ENCODE measurements at regions not wholly inside any gene's neighbourhood (a gene's known extent, or its start where the extent isn't known, plus 50 kb on each side); places are given as distances from the start of the nearest gene placed in this dataset.

DNA sequence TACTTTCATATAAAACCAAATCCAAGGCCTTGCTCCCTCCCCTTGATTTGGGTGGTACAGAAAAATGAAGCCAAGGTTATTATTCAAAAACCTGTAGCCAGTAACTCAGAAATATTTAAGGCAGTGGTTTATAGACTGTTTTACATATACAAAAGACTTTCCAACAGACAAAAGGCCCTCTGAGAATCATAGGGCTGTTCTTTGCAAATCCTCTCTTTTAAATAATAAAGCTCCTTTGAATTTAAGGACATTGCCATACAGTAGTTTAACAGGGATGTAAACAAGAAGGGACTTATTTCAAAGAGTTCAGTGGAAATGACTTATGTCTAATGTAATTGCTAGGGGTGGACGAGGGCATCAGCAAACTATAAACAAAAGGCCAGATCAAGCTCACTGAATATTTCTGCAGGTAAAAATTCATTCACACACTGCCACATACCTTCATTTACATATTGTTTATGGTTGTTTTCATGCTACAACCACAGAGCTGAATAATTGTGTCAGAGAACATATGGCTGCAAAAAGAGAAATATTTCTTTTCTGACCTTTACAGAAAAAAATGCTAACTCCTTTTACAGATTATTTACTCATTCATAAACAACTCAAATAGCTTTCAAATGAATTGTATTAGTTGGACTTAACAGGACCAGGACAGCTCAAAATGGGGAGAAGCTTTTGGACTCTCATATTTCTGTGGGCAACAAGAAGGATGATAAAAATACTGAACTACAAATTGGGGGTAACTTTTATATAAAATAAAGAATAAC lies 665.6 kb downstream of the SLITRK1 start:
- DNase-seq (ENCODE audit: low spot score), result no peak

DNA sequence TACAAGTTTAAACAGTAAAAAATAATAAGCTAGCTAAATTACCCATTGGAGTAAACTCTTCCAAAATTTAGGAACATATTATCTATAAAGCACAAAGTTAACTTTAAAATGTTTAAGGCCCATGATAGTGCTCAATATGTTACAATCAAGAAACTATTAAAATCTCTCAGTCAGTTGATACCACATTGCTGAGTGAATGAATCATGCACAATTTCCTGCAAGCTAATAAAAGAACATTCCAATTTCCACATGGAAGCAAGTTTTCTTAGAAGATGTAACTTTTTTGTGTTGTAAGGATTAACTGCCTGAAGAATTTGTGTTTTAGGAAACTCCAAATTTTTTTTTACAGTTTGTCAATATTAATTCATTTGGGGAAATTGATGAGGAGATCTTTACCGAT lies 666.6 kb downstream of the SLITRK1 start:
- no peak for DNase-seq (ENCODE audit: low spot score)

DNA sequence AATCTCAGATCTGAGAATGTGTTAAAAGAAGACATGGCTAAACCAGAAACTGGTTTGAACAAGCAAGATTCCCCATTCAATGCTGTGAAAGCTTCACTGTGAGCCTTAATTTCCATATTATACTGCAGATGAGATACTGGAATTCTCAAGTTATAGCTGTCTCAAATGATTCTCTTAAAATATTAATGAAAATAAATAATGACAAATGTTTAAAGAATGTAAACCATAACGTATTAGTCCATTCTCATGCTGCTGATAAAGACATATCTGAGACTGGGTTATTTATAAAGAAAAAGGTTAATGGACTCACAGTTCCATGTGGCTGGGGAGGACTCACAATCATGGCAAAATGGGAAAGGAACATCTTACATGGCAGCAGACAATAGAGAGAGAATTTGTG lies 667.8 kb downstream of the SLITRK1 start:
- no peak for DNase-seq (ENCODE audit: low spot score)

DNA sequence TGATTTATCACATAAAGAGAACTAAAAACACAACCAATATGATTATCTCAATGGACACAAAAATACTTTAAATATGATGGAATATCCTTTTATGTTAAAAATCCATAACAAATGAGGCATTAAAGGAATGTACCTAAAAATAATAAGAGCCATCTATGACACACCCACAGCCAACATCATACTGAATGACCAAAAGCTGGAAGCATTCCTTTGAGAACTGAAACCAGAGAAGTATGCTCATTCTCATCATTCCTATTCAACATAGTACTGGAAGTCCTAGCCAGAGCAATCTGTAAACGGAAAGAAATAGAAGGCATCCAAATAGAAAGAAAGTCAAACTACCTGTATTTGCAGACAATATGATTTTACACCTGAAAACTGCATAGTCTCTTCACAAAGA lies 671.0 kb downstream of the SLITRK1 start:
- no peak for DNase-seq (ENCODE audit: low spot score)

DNA sequence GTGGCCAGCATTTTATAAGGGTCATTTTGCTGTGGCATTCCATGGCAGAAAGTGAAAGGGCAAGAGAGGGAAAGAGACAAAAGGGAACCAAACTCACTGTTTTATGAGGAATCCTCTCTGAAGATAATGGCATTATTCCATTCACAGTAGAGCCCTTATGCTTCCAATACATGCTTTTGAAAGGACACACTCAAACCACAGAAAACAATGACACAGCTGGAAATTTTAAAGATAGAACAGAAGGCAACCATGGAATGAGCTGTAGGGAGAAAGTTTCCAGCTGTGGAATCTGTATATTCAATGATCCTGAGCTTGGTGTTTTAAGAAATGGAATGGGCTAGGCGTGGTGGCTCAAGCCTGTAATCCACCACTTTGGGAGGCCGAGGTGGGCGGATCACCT lies 677.4 kb downstream of the SLITRK1 start:
- no peak for DNase-seq (ENCODE audit: low spot score)

DNA sequence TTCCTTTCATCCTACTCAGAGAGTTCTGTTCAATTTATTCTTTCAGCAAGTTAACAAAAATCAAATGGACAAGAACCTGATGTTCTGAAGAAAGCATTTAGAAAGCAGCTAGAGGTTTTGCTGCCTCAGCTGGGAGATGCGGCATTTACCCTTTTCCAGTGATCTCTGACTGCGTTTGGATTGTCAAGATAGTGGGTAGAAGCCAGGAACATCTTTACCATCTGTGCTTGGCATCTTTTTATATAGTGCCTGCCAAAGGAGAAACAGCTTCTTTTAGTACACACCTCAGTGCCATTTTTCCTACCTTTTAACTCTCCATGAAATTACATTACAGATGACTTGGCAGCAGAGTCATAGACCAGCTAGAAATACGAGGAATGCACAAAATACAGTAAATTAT lies 680.8 kb downstream of the SLITRK1 start:
- no peak for DNase-seq (ENCODE audit: low spot score)

DNA sequence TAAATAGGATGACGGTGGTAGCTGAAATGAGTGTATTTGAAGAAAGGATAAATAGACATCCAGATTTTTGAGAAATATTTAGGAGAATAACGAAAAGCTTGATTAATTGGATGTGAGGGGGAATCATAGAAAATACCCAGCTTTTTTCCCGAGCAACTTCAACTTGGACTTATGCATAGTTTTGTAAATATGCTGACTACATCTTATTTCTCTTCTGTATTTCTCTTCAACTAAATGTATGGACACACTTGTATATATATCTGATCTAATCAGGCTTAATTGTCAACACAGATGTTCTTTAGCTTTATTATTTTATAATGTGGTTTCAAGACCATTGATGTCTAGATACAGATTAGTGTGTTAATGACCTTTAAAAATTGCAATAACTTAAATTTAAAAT lies 685.0 kb downstream of the SLITRK1 start:
- no peak for DNase-seq (ENCODE audit: low spot score)

DNA sequence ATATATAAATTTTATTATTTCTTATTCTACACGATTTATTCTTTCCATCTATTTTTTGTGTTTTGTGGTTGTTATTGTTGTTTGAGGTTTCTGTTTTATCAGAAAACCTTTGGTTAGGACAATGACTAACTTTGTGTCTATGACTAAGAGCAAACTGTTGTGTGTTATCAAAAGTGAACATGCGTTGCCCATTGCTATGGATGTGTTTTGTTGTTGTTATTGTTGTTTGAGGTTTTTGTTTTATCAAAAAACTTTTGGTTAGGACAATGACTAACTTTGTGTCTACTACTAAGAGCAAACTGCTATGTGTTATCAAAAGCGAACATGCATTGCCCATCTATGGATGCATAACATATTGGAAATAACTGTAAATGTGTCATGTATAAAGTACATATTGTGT lies 692.3 kb downstream of the SLITRK1 start:
- no peak for DNase-seq (ENCODE audit: low spot score)

DNA sequence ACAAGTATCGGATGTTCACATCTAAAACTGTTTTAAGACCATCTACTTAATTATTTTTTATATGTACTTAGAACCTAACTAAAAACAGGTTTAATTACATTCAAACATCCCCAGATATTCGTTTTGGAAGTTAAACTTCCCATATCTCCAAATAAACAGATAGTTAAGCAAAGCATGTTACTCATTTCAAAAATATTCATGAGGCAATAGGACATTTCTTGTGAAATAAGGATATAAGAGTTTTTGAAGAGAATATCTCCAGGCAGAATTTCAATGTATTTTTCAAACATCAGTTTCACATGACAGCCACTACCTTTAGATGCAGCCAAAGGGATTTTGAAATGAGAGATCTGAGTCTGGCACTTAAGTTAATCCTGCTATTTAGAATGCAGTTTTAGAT lies 697.5 kb downstream of the SLITRK1 start:
- DNase-seq (ENCODE audit: low spot score), result no peak

DNA sequence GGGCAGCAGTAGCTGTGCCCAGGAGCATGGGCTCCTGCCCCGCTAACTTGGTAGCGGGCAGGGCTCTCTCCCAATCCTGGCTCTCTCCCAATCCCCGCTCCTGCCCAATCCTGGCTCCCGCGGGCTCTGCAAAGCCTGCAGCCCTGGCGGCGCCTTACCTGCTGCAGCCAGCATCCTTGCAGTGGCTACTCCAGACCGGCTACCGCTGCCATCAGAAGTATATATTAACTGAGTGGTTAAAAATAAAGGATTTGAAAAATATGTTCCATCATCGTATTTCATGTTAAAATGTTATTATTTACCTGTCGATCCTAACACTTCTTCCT lies 698.2 kb downstream of the SLITRK1 start:
- DNase-seq (ENCODE audit: low spot score), result no peak

DNA sequence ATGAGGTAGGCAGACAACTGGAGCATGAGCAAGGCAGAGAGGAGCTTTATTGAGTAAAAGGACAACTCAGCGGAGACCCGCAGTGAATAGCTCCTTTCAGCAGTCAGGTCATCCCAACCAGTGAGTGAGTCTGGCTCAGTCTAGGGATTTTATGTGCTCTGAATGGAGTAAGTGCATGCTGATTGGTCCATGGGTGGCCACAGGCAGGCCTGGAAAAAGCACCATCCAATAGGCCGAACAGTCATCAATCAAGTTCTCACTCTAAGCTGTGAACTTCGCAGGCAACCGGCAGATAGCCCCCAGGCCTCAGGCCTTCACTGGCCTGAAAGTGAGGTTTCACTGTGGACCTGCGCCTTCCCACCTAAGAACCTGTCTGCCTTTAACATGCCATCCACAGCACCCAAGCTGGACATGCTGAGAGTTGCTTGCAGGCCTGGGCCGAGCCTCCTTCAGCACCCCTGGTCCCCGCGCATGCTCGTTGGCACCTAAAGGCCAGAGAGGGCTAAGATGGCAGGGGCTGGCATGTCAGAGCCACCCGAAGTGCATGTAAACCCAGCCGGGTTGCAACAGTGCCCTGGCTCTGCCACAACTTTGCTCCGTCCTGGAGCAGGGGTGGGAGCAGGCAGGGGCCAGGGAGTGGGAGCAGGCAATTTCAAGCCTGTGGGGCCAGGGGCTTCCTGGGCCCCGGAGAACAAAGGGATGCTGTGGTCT lies 698.7 kb downstream of the SLITRK1 start:
- DNase-seq (ENCODE audit: low spot score), result no peak

DNA sequence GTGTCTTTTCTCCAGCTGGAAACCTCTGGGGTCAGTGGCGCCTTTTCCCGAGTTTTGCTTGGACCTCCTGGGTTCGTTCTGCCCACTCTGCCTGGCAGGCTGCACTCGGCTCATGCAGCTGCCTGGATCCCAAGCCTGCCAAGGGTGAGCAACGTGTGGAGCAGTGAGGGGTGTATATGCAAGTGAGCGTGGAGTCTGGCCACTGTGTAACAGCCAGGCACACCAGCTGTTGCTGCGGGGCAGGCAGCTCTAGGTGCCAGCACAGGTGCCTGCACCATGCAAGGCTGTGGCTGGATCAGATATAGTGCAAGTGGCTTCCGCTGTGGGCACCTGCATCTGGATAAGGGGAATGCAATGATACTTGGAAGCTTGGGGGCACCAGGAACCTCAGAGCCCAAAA lies 699.4 kb downstream of the SLITRK1 start:
- no peak for DNase-seq (ENCODE audit: low spot score)

DNA sequence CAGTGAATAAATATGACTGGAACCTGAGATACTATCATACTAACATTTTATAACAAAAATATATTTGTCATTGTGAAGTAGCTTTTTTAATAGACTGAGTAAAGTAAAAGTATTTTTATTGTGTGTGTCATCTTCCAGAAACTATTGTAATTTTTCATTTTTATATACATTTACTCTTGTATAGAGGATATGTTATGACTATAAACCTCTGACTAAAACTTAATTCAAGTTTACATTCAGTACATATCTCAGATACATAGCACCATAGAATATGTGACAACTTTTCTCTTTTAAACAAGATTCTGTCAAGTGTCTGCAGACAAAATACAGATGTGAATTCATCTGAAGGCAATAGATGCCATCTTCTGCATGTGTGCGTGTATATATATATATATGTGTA lies 704.3 kb downstream of the SLITRK1 start:
- no peak for DNase-seq (ENCODE audit: low spot score)

DNA sequence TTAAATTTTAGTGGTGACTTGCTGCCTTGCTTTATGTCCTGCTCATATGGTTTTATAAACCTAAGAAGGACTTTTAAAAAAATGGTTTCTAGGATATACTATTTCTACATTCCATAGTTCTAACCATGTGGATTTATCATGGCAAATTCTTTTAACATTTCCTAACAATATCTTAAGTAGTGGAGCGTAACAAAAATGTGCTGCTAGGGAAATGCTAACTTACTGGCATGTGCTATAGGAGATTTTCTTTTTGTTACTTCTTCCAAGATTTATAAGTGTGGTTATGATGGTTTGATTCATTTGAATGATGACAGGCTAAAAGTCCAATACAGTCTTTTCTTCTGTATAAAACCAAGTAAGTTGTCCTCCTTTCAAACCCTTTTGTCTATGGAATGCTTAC lies 713.7 kb downstream of the SLITRK1 start:
- DNase-seq (ENCODE audit: low spot score), result no peak

DNA sequence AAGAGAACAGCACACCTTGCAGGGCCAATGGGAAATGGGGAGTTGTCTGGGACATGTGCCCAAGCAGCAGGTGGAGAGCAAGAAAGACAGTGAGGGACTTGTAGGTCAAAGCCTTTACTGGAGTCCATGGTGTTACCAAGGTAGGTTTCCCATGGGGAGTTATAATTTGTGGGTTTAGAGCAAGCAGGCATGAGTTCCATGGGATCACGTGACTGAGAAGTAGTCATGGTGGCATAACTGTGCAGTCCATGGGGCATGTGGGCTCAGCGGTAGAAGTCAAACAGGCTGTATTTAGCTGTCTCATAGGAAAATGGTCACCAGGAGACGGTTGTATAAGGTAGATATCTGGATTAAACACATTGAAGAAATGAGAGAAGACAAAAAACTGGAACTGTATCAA lies 715.1 kb downstream of the SLITRK1 start:
- no peak for DNase-seq (ENCODE audit: low spot score)

DNA sequence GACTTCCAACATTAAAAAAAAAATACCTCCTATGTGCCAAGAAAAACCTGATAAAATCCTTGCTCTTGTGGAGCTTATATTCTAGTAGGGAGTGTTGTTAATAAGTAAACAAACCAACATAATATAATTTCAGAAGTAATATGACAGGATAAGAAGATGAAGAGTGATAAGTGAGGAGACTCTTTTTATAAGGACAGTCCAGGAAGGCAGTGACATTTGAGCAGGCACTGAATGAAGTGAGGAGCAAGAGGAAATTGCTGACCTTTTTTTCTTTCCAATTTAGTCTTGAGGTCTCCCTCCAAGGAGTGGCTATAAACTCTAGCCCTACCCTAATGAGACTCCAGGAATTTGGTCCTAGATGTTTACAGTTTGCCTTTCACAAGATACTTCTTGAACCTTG lies 715.7 kb downstream of the SLITRK1 start:
- DNase-seq (ENCODE audit: low spot score), result no peak

DNA sequence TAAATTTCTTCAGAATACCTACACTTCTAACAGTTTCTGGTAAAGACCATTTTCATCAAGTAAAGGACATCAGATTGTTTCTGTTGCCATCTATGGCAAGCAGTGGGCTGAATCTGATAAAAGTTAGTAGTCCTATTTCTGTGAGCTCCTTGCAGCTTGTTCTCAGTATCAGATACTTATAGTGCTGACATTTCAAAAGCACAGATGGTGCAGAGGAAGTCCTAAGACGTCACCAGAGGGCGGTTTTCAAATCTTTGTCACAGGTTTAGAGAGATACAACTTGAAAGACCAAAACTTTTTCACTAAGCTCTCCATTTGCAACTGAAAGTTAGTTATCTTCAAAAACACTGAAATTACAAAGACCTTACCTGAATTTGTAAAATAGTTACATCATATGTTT lies 719.8 kb downstream of the SLITRK1 start:
- no peak for DNase-seq (ENCODE audit: low spot score)

DNA sequence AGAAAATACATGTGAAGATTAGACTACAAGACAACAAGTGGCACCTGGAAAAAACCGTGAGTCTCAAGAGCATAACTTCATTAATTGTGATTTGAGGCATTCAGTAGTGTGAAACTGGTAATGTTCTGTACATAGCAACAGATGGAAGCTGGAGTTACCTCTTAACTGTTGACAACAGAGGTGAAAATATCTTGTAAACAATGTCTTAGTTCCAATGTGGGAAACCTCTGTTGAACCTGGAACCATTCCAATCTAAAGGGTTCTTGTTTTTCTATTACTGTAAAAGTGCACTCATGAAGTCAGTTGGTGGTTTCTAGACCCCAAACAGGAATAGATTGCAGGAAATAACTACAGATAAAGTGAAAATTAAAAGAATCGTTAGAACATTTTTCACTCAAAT lies 728.4 kb downstream of the SLITRK1 start:
- no peak for DNase-seq (ENCODE audit: low spot score)

DNA sequence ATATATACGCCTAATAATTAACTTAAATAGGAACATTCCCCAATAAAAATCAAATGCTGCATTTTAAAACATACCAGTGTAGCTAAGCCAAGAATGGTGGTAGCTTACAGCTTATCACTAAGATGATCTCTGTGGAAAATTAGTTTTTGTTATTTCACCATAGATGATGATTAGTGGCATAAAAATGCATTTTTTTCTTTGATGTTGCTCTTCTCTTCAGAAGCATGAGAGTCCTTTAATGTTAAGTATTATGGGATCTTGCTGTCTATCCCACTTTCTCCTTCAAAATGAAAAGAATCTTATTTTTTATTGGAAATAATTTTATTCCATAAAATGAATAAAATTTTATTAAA lies 731.0 kb downstream of the SLITRK1 start:
- DNase-seq (ENCODE audit: low spot score), result no peak

DNA sequence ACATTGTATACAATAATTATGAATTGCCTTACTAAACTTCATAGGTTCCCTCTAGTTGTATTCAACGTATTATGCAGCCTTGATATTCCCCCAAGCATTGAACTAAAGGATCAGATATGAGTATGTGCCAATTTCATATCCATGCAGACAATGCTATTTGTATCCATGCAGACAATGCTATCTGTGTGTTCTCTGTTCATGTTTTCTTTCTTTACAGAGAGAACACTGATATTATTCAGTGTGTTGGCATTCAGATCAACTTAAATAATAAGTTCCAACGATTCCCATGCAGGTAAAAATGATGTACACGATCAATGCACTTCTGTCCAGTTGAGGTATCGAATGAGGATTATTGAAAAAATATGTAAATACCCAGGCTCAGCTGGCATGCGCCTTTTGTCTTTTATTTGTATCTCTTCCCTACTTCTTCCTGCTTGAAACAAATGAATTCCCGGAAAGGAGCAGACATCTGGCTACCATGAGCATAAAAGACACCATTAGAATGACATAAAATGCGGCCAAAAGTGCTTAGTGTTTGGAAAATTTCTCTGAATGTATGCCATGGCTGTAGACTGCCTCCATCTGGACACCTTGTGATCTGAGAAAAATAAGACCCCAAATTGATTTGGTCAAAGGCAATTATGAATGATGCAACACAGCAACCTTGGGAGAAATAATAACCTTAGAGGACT lies 731.5 kb downstream of the SLITRK1 start:
- DNase-seq (ENCODE audit: low spot score), result no peak

DNA sequence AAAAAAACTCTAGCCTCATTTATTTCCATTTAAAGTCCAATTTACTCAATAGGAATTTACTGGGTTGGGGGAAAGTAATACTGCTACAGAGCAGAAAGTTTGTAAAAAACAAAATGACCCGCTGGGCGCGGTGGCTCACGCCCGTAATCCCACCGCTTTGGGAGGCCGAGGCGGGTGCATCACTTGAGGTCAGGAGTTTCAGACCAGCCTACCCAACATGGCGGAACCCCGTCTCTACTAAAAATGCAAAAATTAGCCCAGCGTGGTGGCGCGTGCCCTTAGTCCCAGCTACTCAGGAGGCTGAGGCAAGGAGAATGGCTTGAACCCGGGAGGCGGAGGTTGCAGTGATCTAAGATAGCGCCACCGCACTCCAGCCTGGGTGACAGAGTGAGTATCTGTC lies 745.6 kb downstream of the SLITRK1 start:
- DNase-seq (ENCODE audit: low spot score), result no peak

DNA sequence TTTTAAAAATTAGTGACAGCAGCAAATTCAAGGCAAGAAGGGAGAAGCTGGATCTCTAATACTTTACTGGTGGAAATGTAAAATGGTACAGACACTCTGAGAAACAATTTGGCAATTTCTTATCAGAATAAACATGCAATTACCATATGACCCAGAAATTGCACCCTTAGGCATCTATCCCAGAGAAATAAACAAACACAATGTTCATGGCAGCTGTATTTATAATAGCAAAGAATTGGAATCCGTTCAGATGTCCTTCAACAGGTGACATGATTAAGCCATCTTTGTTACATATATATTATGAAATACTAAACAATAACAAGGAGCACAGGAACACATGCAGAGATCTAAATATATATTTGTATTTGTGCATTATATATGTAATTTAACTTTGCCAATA lies 756.5 kb downstream of the SLITRK1 start:
- no peak for DNase-seq (ENCODE audit: low spot score)

DNA sequence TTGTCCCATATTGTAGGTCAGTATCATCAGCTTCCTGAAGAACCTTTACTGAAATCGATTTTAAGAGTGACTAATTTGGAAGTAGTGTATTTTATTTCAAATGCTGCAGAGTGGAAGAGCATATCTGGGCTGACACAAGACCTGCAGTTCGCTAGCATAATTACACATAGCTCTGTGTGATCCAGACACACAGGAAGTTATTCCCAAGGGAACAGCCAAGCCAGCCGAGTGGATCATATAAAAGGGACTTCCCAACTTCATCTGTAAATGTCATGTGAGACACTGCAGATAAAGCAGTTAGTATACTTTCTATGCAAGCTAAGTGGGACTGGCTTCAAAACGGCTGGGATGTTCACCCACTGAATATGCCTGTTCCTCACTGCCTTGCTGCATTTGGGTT lies 760.4 kb downstream of the SLITRK1 start:
- DNase-seq (ENCODE audit: low spot score), result no peak

DNA sequence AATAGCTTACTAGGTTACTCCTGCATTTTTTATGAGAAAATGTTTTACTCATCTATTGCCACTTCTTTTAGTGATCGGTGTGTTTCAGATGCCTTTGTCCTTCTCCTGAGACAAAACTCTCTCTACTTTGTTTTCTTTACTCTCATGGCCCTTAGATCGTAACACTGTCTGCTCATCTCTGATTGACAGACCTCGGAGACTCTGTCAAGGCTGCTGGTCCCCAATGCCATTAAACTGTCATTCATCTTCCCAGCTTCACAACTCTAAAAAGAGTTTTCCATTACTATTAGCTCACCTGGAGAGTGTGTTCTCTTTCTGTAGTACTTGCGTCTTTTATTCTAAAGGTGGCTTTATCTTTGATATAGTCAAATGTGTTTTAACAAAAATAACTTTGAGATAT lies 765.2 kb downstream of the SLITRK1 start:
- DNase-seq (ENCODE audit: low spot score), result no peak
